Left renal cortex interstitium (tissue), 4 donors: ENCODE measurements at regions not wholly inside any gene's neighbourhood (a gene's known extent, or its start where the extent isn't known, plus 50 kb on each side); places are given as distances from the start of the nearest gene placed in this dataset.

Experiments used
- DNase-seq, 4 donors: peaks; one replicate each; pipeline ENCODE4 v3.0.0-alpha.2; 2013; ENCODE audit warnings: low read depth in 4 of 4, low spot score in 2 of 4, missing footprints in 1 of 4

DNA sequence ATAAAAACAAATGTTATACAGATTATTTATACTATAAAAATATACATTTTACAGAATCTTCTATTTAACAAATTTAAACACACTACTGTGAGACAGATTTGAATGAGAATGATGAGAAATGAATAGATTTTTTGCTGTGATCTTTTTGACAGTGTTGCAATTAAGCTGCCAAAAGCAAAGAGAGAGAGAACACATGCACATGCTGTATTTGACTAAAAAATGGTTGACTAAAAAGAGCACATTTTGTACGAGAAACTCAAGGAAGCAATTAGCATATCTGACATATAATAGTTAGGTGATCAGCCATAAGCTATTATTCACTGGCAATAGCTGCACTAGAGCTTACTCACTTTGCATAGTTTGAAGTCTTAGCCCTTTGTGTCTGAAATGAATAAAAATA, 115.8 kb downstream of the SYT10 start:
- no peak for DNase-seq

DNA sequence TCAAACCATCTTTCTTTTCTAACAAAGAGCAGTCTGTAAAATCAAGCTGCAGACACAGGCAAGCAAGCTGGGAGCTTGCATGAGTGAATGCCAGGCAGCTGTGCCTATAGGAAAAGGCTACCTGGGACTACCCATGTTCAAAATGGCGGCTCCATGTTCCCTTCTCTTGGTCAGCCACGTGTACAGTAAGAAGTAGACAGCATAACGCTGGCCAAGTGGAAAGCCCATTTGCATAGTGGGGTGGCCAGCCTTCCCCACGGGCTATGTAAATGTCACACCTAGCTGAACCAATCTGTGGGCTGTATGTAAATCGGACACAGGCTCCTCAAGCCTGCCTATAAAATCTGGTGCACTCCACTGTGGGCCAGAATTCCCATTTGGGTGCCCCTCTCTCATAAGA, 117.1 kb downstream of the SYT10 start:
- DNase-seq = no peak

DNA sequence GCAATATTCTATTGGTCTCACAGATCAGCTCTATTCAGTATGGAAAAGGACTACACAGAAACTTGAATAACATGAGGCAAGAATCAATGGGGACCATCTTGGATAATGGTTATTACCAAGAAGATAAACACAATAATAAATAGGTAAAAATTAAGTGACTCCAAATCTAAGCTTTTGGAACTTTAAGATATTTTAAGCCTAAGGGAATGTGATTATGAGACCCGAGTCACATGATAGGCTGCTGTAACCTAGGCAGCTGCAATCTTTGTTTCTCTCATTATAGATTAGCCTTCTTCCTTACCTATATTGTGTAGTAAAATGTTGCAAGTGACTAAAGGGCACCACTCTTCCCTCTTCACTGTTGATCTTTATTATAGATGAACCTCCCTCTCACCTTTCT, 121.9 kb downstream of the SYT10 start:
- no peak for DNase-seq

DNA sequence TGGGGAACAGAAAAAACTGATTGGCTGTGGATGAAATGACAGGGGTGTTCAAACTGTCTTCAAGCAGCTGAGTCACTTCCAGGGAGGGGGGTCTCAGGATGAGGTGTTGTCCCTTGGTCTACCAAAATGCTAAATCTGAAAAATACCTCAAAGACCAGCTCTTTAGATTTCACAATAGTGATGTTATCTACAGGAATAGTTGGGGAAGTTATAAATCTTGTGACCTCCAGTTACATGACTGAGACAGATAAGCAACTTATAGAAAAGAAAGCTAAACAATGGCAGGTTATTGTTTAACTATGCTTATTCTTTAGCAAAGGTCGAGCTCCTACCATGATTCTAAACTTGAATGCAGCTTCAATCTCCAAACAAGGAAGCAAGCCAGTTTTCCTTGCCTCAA, 125.4 kb downstream of the SYT10 start:
- DNase-seq = no peak

DNA sequence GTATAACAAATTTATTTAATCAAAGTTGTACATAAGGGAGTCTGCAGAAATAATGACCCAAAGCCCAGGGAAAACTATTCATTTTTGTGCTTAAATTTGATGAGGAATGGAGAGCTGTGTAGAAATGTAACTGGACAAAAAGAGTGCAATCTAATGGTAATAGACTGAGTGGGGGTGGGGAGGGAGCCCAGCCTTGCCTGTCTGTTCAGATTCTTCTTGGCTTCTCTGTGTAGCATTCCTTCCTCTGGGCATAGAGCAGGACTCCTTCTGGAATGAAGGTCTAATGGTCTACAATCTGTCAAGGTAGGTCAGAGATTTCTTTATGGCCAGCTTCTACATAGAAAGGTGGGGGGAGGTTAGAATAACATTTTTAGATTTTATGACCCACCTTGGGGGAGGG, 126.1 kb downstream of the SYT10 start:
- no peak for DNase-seq

DNA sequence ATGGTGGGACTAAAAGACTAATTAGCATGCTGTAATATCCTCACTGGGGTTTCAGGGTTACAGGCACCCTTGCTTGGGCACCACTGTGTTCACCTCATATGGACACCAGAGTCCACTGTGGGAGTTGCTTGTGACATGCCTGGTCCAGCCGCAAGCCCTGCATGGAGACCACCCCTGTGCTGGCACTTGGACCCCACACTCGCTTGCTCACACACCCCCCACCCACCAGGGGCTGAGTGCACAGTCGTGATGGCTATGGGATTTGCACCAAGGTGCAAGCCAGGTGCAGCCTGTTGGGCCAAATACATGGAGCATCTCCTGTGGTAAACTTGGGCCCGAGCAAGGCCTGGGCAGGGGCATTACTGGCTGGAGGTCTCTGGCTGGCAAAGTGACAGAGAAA, 129.1 kb downstream of the SYT10 start:
- DNase-seq = no peak

DNA sequence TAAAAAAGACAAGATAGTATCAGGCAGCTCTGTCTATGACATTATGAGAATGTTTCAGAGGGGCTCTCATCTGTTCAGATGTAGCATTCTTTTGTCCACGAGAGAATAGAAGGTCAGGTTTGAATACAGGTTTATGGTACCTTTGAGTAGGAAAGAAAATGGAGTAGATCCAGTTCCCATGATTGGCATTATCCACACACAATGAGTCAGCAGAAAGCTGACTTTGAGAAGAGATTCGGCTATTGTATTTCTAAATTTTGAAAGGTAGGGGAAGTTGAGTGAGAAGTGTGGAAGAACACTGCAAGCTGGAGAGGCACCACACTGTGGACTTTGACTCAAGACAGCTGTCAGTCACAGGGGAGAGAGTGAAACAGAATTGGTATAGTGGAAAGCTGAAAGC, 135.4 kb downstream of the SYT10 start:
- DNase-seq = no peak

DNA sequence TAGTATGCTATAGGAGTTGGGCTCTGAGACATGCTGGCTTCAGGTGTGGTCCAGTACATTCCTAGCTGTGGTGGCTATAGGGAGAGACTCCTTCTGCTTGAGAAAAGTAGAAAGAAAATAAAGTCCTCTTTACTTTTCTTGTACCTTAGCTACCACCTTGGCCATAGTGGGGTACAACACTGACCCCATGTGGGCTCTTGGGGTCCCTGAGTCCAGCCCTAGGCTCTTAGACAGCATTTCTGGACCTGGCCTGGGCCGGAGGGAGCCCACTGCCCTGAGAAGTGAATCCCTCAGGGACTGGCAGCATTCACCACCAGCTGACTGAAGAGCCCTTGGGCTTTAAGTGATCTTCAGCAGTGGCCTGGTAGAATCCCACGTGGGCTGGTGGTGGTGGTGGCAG, 143.1 kb downstream of the SYT10 start:
- no peak for DNase-seq

DNA sequence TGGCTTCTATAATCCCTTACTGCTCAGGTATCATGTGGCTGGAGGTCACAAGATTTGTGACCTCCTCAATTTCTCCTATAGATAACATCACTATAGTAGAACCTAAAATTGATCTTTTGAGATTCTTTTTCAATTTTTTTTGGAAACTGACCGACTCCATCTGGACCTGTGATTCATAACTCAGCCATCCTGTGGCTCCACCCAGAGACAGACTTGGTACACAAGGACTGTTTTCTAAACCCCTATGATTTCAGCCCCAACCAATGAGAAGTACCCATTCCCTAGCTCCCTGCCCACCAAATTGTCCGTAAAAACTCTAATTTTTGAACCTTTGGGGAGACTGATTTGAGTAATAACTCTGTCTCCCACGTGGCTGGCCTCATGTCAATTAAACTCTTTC, 148.9 kb downstream of the SYT10 start:
- DNase-seq = no peak

DNA sequence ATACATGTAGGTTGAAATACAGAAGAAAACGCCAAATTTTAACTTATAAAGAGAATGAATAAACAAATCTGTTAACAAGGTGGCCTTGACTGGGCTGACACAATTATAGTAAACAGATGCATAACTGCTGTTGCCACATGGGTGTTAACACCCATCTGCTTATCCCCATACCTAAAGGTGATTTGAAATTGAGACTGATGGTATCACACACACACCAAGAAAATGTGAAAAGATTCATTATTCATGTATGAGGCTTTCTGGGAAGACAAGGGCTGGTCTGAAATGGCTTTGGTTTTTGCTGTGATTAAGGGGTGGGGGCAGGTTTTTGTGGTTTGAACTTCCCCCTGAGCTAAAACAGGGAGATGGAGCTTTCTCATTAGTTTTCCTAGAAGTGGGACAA, 156.6 kb downstream of the SYT10 start:
- DNase-seq = no peak

DNA sequence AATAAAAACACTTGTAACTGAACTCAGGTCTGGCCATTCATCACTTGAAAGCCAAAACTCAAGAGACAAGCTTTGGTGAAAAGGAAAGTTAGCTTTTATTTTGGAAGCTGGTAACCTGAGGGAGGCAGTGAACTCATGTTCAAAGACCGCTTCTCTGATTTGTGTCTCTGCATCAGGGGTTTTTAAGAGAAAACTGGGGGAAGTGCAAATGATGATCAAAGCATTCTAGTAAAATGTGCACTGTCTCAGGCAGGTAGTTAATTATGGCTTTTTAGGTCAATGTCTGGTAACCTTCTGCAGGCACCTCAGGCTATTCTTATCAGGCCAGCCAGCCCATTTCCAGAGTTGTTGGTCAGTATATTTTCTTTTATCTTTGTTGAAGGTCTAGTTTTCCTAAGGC, 162.2 kb downstream of the SYT10 start:
- DNase-seq = peak in 1 of 4 donors; percentile 4

DNA sequence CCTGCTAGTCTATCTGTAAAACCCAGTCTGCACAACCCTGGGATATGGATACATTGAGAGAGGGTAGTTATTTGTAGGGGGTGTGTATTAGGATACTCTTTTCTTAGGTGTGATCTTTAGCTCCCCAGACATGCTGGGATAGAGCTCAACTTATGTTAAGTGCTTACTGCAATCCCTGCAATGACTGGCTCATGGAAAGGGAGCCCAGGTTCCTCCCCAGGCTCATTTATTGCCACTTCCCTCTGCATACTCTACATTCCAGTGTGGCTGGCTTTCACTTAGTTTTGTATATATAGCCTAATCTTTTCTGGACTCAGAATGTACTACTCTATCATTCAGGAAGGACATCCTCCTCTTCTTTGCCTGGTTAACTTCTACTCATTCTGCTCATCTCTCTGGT, 172.0 kb downstream of the SYT10 start:
- no peak for DNase-seq

DNA sequence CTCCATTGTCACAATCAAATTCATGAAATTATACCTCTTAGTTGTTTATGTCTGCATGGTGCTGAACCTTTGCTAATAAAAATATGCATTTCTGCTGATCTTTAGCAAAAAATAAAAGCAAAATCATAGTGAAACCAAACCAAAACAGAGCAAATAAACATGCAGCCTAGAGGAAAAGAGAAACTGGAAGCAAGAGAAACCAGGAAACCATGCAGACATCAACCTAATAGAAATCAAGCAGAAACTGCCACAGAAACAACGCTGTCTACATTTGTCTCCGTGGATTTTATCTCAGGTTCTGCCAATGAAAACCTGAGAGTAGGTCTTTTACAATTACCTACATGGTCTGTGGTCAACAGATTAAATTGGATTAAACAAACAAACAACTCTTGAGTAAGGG, 173.7 kb downstream of the SYT10 start:
- no peak for DNase-seq

DNA sequence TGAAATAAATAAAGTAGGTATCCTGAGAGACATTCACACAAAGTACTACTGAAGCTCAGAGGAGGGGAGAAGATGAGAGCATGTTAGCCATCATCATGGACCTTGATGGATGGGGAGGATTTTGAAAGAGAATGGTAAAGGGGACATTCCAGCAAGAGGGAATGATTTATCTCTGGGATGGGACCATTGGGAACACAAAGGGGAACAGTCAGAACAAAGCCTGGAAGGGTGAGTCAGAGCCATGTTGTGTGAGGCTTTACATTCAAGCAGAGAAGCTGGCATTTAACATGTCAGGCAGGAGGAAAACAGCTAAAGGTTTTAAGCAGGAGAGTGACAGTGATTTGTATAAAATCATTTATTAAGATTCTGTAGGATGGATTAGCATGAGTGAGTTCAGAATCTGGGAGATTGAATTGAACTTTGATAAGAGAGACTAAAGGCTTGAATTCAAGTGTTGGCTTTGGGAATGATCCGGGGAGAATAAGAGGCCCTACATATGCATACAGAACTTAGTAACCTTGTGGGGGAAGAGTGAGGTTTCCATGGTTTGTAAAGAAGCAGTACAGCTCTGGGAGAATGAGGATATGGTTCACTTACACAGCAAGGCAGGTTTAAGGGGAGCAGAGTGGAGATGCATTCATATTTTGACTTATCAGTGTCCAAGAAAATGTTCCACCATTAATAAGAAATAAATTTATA, 174.4 kb downstream of the SYT10 start:
- no peak for DNase-seq

DNA sequence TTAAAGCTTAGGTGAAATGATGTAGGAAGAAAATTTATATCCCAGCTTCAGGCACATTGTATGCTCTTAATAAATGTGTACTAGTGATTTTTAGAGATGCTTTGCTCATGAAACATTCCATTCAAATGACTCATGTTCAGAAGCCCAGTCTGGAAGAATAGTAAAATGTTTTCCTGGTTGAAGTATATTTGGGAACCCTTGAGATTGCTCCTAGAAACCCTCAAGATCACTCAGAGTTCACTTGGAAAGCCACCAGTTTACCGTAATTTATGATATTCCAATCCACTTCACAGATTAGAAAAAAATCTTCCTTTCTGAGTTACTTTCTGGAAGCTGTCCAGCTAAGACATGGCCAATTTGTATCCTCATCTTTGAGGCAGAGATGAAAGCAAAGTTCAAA, 186.4 kb downstream of the SYT10 start:
- no peak for DNase-seq

DNA sequence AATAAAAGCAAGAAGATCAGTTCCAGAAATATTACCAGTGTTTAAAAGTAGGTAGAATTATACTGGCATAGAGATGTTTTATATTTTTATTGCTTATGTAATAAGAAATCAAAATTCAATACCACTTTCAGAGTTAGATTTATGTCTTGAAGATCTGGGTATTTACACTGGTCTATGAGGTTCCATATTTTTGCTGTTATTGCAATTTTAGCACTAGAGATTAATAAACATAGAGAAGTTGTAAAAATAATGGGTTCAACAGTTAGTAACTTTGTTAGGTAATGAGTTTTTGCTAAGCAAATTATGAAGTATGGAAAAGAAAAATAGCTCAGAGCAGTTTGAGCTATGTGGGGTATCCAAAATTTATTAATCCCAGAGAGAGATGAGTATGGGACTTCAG, 188.1 kb downstream of the SYT10 start:
- DNase-seq = no peak

DNA sequence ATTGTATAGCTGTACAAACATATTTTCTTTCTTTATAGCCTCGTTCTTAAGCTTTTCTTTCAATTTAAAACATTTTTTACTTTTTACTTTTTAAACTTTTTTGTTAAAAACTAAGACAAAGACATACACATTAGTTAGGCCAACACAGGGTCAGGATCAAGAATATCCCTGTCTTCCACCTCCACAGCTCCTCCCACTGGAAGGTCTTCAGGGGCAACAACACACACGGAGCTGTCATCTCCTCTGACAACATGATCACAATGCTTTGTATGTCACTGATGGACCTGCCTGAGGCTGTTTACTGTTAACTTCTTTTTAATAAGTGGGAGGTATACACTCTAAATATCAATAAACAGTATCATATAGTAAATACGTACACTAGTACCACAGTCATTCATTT, 191.3 kb downstream of the SYT10 start:
- DNase-seq = no peak

DNA sequence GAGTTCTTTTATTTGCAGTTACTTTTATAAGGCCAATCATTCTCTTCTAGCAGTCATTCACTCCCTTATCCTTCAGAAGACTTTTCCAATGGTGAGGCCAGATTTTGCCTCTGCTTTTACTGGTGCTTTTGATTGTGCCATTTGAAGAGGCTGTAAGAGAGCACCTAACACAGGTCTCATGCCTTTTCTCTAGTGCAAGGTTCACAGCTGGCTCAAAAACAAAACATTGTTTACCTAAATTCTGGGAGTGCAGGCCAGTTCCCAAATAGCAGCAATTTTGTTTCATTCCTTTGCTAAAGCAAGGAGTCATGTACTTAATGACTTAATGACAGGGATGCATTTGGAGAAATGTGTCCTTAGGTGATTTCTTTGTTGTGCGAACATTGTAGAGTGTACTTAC, 192.0 kb downstream of the SYT10 start:
- no peak for DNase-seq

DNA sequence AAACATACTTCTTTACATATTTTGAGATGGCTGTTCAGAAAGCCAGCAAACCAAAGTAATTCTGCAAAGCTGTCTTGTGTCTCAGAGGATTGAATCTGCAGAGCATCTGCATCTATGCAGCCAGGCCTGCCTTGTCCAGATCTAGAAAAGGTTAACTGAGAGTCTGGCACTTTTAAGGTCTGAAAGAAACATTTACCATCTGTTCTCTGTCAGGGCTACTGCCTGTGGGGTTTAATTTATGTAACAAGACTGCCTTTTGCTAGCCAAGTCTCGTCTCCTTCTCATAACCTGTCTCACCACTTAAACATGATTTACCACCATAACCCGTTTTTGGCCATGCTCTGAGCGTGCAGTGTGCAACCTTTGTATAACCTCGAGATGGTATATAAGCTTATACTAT, 194.2 kb downstream of the SYT10 start:
- no peak for DNase-seq

DNA sequence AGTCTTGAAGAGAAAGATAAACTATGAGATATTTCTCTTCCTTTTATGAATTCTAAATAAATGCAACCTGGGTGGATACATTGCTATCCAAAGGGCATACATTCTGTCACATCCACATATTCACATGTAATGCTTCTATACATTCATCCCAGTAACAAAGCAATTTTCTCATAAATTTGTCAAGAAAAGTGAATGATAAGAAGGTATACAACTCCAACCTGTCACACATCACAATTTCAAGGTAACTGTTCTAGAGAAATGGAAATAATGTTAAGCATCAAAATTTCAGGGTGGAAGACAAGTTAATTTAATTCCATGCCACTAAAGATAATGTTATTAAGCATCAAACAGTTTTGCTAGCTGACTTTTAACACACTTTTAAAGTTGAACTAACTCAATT, 212.9 kb downstream of the SYT10 start:
- no peak for DNase-seq

DNA sequence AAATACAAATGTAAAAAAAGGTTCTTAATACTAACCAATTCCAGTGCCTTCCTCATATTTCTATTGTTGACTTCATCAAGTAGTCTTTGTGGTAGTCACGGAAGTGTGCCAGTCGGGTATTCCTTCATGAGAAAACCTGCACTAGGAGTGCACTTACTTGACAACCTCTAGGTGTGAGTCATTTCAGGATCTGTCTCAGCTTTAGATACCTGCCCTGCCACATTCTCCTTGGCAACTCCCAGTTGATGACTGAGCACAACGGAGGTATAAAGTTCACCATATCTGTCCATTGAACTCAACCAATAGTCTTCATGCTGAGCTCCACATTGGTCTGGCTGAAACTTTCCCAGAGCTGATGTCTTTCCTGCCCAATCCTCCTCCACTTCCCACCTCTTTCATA, 215.7 kb downstream of the SYT10 start:
- no peak for DNase-seq

DNA sequence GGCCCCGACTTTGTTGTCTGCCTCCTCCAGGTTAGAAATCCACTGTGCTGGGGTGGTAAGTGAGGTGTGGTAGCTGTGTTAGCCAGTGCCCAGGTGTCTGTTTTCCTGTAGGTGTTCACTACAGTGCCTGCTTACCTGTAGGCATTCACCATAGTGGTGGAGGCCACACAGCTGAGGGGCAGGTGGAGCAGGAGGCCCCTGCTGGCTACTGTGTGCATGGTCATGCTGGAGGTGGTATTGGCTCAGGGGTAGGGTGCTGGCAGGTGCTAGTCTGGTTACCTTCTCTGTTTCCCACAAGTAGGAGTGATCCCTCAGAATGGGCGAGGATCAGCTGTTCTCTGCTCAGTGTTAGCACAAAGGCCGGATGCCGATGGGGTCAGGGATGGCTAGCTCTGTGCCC, 217.3 kb downstream of the SYT10 start:
- no peak for DNase-seq

DNA sequence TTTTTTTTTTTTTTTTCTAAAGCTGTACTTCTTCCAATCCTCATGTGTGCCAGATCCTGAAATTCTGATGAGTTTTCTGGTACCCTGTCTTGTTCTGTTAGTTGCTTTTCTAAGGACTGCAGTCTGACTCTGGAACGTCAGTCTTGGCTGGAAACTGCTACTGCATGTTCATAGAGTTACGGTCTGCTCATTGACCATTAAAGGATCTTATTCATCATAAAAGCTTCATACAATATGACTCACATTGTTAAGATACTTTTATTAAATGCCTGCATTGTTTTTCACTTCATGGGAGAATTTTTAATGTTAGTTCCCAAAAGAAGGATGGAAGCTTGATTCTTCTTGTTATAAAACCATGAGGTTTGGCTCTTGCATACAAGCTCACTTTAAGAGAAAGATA, 233.6 kb downstream of the SYT10 start:
- no peak for DNase-seq
